ENCODE measurements at regions not wholly inside any gene's neighbourhood (a gene's known extent, or its start where the extent isn't known, plus 50 kb on each side); places are given as distances from the start of the nearest gene placed in this dataset.

DNA sequence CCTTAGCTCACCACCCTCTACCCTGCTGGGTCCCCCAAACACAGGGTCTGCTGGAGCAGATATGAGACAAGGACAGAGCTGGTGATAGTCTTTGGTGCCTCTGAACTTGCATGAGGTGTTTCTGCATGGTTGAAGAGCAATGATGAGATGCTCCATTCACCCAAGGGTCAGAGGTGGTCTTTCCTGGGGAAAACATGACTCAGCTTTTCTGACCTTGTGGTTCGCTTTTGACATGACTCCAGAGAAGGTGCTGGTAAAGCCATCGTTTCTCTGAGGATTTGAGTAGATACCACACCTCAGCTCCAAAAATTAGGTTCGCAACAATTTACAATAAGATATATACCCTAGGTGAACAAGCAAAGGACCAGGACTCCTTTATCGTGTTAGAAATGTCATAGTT lies 304.8 kb downstream of the DHX35 start:
- DNase-seq = no peak
- Histone ChIP-seq H3K4me1 (peaks cover 0 to 18% (median 0%) of the 10 kb centered on the region in 4 donors), H3K9me3 (no peaks in the 10 kb centered on the region), H3K4me3 (no peak overlapping the region), H3K36me3 (no peaks in the 10 kb centered on the region), H3K27ac (no peak overlapping the region), H3K27me3 (no peaks in the 10 kb centered on the region)
- intact Hi-C loops (cut with DNase I; ENCODE audit: low total_unique reads) = no loop called here
- TF ChIP-seq EP300 (IDR thresholded peaks at IDR 0.05) (no peak), CTCF (IDR thresholded peaks at IDR 0.05) (no peak), POLR2AphosphoS5 (IDR thresholded peaks at IDR 0.05) (no peak), POLR2A (IDR thresholded peaks at IDR 0.05) (no peak)
- WGBS, 5 donors = 86 to 93% (median 88%) methylated on average over 4 of the region's 4 CpGs

DNA sequence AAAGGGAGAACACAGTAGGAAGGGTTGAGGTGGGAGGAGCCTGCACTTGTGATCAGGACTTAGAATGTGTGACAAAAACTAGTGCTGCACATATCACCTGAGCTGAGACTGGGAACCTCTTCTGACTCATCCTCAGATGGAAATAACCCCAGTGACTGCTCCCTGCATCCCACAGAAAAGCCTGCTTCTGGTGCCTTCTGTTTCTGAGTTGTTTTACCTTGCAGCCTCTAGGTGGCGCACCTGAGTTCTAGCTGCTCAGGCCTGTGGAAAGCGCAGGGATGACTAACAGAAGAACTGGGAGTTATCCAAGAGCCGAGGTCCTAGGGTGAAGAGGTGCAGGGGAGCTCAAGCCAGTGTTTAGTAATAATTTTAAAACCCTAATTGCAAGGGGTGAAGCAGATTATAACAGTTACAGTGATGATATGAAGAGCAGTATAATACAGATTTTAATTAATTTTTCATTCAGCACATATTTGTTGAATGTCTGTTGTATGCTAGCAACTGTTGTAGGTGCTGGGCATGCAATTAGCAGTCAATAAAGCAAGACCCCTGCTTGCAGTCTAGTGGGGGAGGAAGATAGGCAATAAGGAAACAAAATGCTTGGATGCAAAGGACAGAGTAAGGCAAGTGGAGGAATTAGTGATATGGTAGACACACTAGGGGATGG lies 302.5 kb downstream of the DHX35 start:
- no peak overlapping the region for H3K27ac ChIP-seq
- H3K9me3 ChIP-seq = no peaks in the 10 kb centered on the region
- WGBS, 5 donors = 0 to 10% (median 5%) methylated on average over 3 of the region's 3 CpGs
- no peaks in the 10 kb centered on the region for H3K27me3 ChIP-seq
- intact Hi-C loops (cut with DNase I; ENCODE audit: low total_unique reads) = no loop called here
- no peaks in the 10 kb centered on the region for H3K36me3 ChIP-seq
- DNase-seq = peak; percentile 62 to 86
- H3K4me1 ChIP-seq = peaks cover 0 to 8% (median 0%) of the 10 kb centered on the region in 4 donors
- H3K4me3 ChIP-seq = no peak overlapping the region
- TF ChIP-seq CTCF (IDR thresholded peaks at IDR 0.05) (peak in 5 of 7 experiments; percentile 19 to 75 (median 58)), EP300 (IDR thresholded peaks at IDR 0.05) (no peak)

- no peaks in the 10 kb centered on the region for H3K36me3 ChIP-seq
- no peak for DNase-seq
- H3K9me3 ChIP-seq = no peaks in the 10 kb centered on the region
- H3K27ac ChIP-seq = no peak overlapping the region
- H3K4me1 ChIP-seq = no peaks in the 10 kb centered on the region
- H3K27me3 ChIP-seq = no peaks in the 10 kb centered on the region
- no peak overlapping the region for H3K4me3 ChIP-seq
- intact Hi-C loops (cut with DNase I; ENCODE audit: low total_unique reads) = no loop called here
- TF ChIP-seq POLR2A (IDR thresholded peaks at IDR 0.05) (no peak), CTCF (IDR thresholded peaks at IDR 0.05) (no peak), POLR2AphosphoS5 (IDR thresholded peaks at IDR 0.05) (no peak), EP300 (IDR thresholded peaks at IDR 0.05) (no peak)
Measured at GRCh38 chr20:39263076-39263475, 300.9 kb downstream of the DHX35 start.

DNA sequence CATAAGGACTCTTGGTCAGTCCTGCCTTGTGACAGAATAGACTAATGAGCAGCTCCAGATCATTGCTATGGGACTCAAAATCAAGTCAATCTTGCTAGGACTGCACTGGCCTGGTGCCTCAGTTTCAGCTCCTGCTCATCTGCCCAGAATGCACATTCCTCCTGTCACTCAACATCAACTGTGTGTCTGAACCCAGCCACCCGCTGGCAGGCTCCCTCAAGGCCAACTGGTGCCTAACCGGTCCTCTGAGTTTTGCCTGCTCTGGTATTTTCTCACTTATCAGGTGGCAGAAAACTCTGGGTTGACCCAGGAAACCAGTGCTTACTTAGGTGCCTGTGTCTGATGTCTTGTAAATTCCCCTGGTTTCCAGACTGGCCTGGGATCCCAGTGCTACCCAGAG lies 297.7 kb downstream of the DHX35 start:
- TF ChIP-seq EP300 (IDR thresholded peaks at IDR 0.05) (no peak), CTCF (IDR thresholded peaks at IDR 0.05) (no peak)
- H3K9me3 ChIP-seq = no peaks in the 10 kb centered on the region
- H3K36me3 ChIP-seq = no peaks in the 10 kb centered on the region
- 36 to 84% (median 73%) methylated on average over 2 of the region's 2 CpGs for WGBS, 5 donors
- H3K4me1 ChIP-seq = no peaks in the 10 kb centered on the region
- no peak overlapping the region for H3K4me3 ChIP-seq
- H3K27ac ChIP-seq = no peak overlapping the region
- DNase-seq = no peak
- H3K27me3 ChIP-seq = no peaks in the 10 kb centered on the region
- intact Hi-C loops (cut with DNase I; ENCODE audit: low total_unique reads) = no loop called here

Measured in stomach (tissue), 8 donors.